Naive B cell (primary cell): ENCODE measurements at regions not wholly inside any gene's neighbourhood (a gene's known extent, or its start where the extent isn't known, plus 50 kb on each side); places are given as distances from the start of the nearest gene placed in this dataset.
A peak's percentile ranks its signal among the peaks of the same experiment; 100 is the strongest.

Source experiments
- ATAC-seq, 2 donors: fragments of 150-1000 bp; cut with Tn5 transposase; 2 replicates each; pipeline ENCODE4 v1.10.0; 2021; ENCODE audit warnings: low read depth in 2 of 2, mild to moderate bottlenecking in 2 of 2, moderate library complexity in 2 of 2
- DNase-seq: peaks from one replicate; pipeline ENCODE4 v3.0.0; 2022
- H3K27ac Mint-ChIP-seq, 6 donors: one replicate each; pipeline ENCODE4 v1.8.0; 2020 to 2022; ENCODE audit warnings: mild to moderate bottlenecking in 6 of 6, mixed read lengths in 6 of 6, moderate library complexity in 5 of 6, inconsistent platforms in 2 of 6
- H3K27me3 Mint-ChIP-seq, 3 donors: one replicate each; pipeline ENCODE4 v1.8.0; 2021 to 2022; ENCODE audit warnings: mixed read lengths in 3 of 3, mild to moderate bottlenecking in 1 of 3
- H3K36me3 Mint-ChIP-seq, 2 donors: one replicate each; pipeline ENCODE4 v1.8.0; 2020 to 2022; ENCODE audit warnings: mixed read lengths in 2 of 2, inconsistent platforms in 1 of 2, mild to moderate bottlenecking in 1 of 2
- H3K4me1 Mint-ChIP-seq, 3 donors: one replicate each; pipeline ENCODE4 v1.8.0; 2020 to 2022; ENCODE audit warnings: mixed read lengths in 3 of 3, inconsistent platforms in 1 of 3, mild to moderate bottlenecking in 1 of 3, moderate library complexity in 1 of 3
- H3K4me3 Mint-ChIP-seq, 8 donors: one replicate each; pipeline ENCODE4 v1.8.0; 2020 to 2022; ENCODE audit warnings: mild to moderate bottlenecking in 8 of 8, mixed read lengths in 8 of 8, moderate library complexity in 8 of 8, inconsistent platforms in 2 of 8
- H3K9me3 Mint-ChIP-seq, 7 donors: one replicate each; pipeline ENCODE4 v1.8.0; 2020 to 2022; ENCODE audit warnings: mixed read lengths in 7 of 7, mild to moderate bottlenecking in 5 of 7, inconsistent platforms in 2 of 7, moderate library complexity in 1 of 7

GRCh38 chr1:99560207-99561040 is 85.5 kb upstream of the PALMD start:
- DNase-seq (no peak), ATAC-seq (no peak)
- H3K27me3 Mint-ChIP-seq, result no peaks in the 10 kb centered on the region

GRCh38 chr1:99561952-99562351 is 84.0 kb upstream of the PALMD start:
- ATAC-seq, result no peak
- Mint-ChIP-seq H3K4me3 (no peak overlapping the region), H3K36me3 (no peaks in the 10 kb centered on the region), H3K4me1 (no peaks in the 10 kb centered on the region), H3K27me3 (no peaks in the 10 kb centered on the region), H3K27ac (no peak overlapping the region), H3K9me3 (peaks cover 0 to 22% (median 7%) of the 10 kb centered on the region in 7 donors)
- DNase-seq, result no peak

More at GRCh38 chr1:99560207-99561040, 85.5 kb upstream of the PALMD start:
- Mint-ChIP-seq H3K4me3 (no peak overlapping the region), H3K4me1 (no peaks in the 10 kb centered on the region), H3K27ac (no peak overlapping the region), H3K9me3 (peaks cover 0 to 20% (median 7%) of the 10 kb centered on the region in 7 donors), H3K36me3 (no peaks in the 10 kb centered on the region)

GRCh38 chr1:99565606-99566289 is 80.2 kb upstream of the PALMD start:
- Mint-ChIP-seq H3K9me3 (peaks cover 0 to 18% (median 6%) of the 10 kb centered on the region in 7 donors), H3K27ac (no peak overlapping the region), H3K27me3 (no peaks in the 10 kb centered on the region), H3K4me3 (no peak overlapping the region), H3K4me1 (no peaks in the 10 kb centered on the region), H3K36me3 (no peaks in the 10 kb centered on the region)
- ATAC-seq (no peak), DNase-seq (no peak)

- Mint-ChIP-seq H3K9me3 (peaks cover 0 to 13% (median 6%) of the 10 kb centered on the region in 7 donors), H3K36me3 (no peaks in the 10 kb centered on the region), H3K4me1 (no peaks in the 10 kb centered on the region), H3K4me3 (no peak overlapping the region), H3K27me3 (no peaks in the 10 kb centered on the region), H3K27ac (no peak overlapping the region)
- no peak for DNase-seq
- ATAC-seq, result no peak
Observed at GRCh38 chr1:99566290-99567021, 79.5 kb upstream of the PALMD start.

- Mint-ChIP-seq H3K9me3 (peaks cover 0 to 3% (median 0%) of the 10 kb centered on the region in 7 donors), H3K36me3 (no peaks in the 10 kb centered on the region), H3K27ac (no peak overlapping the region), H3K4me3 (no peak overlapping the region), H3K4me1 (no peaks in the 10 kb centered on the region), H3K27me3 (no peaks in the 10 kb centered on the region)
- no peak for ATAC-seq
- DNase-seq, result no peak
Observed at GRCh38 chr1:99570486-99571089, 75.3 kb upstream of the PALMD start.

- H3K27ac Mint-ChIP-seq, result no peak overlapping the region
- ATAC-seq (no peak), DNase-seq (no peak)
- no peaks in the 10 kb centered on the region for H3K9me3 Mint-ChIP-seq
- H3K27me3 Mint-ChIP-seq, result no peaks in the 10 kb centered on the region
- H3K36me3 Mint-ChIP-seq, result no peaks in the 10 kb centered on the region
- no peaks in the 10 kb centered on the region for H3K4me1 Mint-ChIP-seq
- no peak overlapping the region for H3K4me3 Mint-ChIP-seq
Observed at GRCh38 chr1:99571092-99571734, 74.7 kb upstream of the PALMD start.

GRCh38 chr1:99573431-99574217 is 72.3 kb upstream of the PALMD start:
- H3K9me3 Mint-ChIP-seq, result no peaks in the 10 kb centered on the region
- H3K27ac Mint-ChIP-seq, result no peak overlapping the region
- no peak for ATAC-seq
- no peak for DNase-seq
- H3K4me3 Mint-ChIP-seq, result no peak overlapping the region
- H3K4me1 Mint-ChIP-seq, result no peaks in the 10 kb centered on the region
- no peaks in the 10 kb centered on the region for H3K36me3 Mint-ChIP-seq
- peaks cover 0 to 6% (median 0%) of the 10 kb centered on the region in 3 donors for H3K27me3 Mint-ChIP-seq

- no peaks in the 10 kb centered on the region for H3K4me1 Mint-ChIP-seq
- H3K27me3 Mint-ChIP-seq, result peaks cover 0 to 6% (median 0%) of the 10 kb centered on the region in 3 donors
- peaks cover 0 to 4% (median 0%) of the 10 kb centered on the region in 7 donors for H3K9me3 Mint-ChIP-seq
- DNase-seq (no peak), ATAC-seq (no peak)
- no peak overlapping the region for H3K4me3 Mint-ChIP-seq
- peak overlapping the region in 1 of 6 donors; percentile 94 for H3K27ac Mint-ChIP-seq
- no peaks in the 10 kb centered on the region for H3K36me3 Mint-ChIP-seq
Observed at GRCh38 chr1:99577313-99577712, 68.6 kb upstream of the PALMD start.

- H3K4me1 Mint-ChIP-seq, result no peaks in the 10 kb centered on the region
- no peaks in the 10 kb centered on the region for H3K36me3 Mint-ChIP-seq
- H3K4me3 Mint-ChIP-seq, result no peak overlapping the region
- H3K27ac Mint-ChIP-seq, result no peak overlapping the region
- H3K27me3 Mint-ChIP-seq, result peaks cover 0 to 6% (median 0%) of the 10 kb centered on the region in 3 donors
- DNase-seq (no peak), ATAC-seq (no peak)
- H3K9me3 Mint-ChIP-seq, result peaks cover 0 to 8% (median 2%) of the 10 kb centered on the region in 7 donors
Observed at GRCh38 chr1:99579691-99580172, 66.2 kb upstream of the PALMD start.

GRCh38 chr1:99580451-99580850 is 65.5 kb upstream of the PALMD start:
- Mint-ChIP-seq H3K4me1 (no peaks in the 10 kb centered on the region), H3K4me3 (no peak overlapping the region), H3K27me3 (peaks cover 0 to 6% (median 0%) of the 10 kb centered on the region in 3 donors), H3K36me3 (no peaks in the 10 kb centered on the region), H3K27ac (peak overlapping the region in 1 of 6 donors; percentile 57), H3K9me3 (peaks cover 0 to 8% (median 2%) of the 10 kb centered on the region in 7 donors)
- ATAC-seq (no peak), DNase-seq (no peak)

- no peak overlapping the region for H3K27ac Mint-ChIP-seq
- no peak for DNase-seq
- H3K4me1 Mint-ChIP-seq, result no peaks in the 10 kb centered on the region
- H3K4me3 Mint-ChIP-seq, result no peak overlapping the region
- H3K36me3 Mint-ChIP-seq, result no peaks in the 10 kb centered on the region
- no peak for ATAC-seq
- H3K27me3 Mint-ChIP-seq, result peaks cover 0 to 12% (median 0%) of the 10 kb centered on the region in 3 donors
- H3K9me3 Mint-ChIP-seq, result peaks cover 0 to 18% (median 0%) of the 10 kb centered on the region in 7 donors
Observed at GRCh38 chr1:99587008-99587407, 58.9 kb upstream of the PALMD start.

- DNase-seq (no peak), ATAC-seq (no peak)
- H3K36me3 Mint-ChIP-seq, result no peaks in the 10 kb centered on the region
- no peaks in the 10 kb centered on the region for H3K4me1 Mint-ChIP-seq
- no peak overlapping the region for H3K4me3 Mint-ChIP-seq
- peaks cover 0 to 12% (median 0%) of the 10 kb centered on the region in 3 donors for H3K27me3 Mint-ChIP-seq
- H3K9me3 Mint-ChIP-seq, result peaks cover 0 to 25% (median 0%) of the 10 kb centered on the region in 7 donors
- no peak overlapping the region for H3K27ac Mint-ChIP-seq
Observed at GRCh38 chr1:99589186-99589636, 56.7 kb upstream of the PALMD start.
